ENCODE measurements at regions not wholly inside any gene's neighbourhood (a gene's known extent, or its start where the extent isn't known, plus 50 kb on each side); places are given as distances from the start of the nearest gene placed in this dataset.

- TF ChIP-seq OSR1 (CRISPR knock-in tag; IDR thresholded peaks at IDR 0.05) (no peak), ZNF70 (CRISPR knock-in tag; IDR thresholded peaks at IDR 0.05) (no peak)
Measured at GRCh38 chr9:129517006-129517405, 103.9 kb downstream of the C9orf50 start.

Data from SK-N-SH treated with all-trans-retinoic acid at 6 μM for 48 hours (cell line).